Liver (tissue), 8 donors: ENCODE measurements at regions not wholly inside any gene's neighbourhood (a gene's known extent, or its start where the extent isn't known, plus 50 kb on each side); places are given as distances from the start of the nearest gene placed in this dataset.

Experiments
- DNase-seq: peaks from one replicate; pipeline ENCODE4 v3.0.0-alpha.2; 2017; ENCODE audit warnings: low spot score
- H3K27ac ChIP-seq, 2 donors: one replicate each; pipeline ENCODE4 v1.7.0; 2013; ENCODE audit warnings: inconsistent platforms in 2 of 2, low read length in 2 of 2, control low read depth in 1 of 2, low read depth in 1 of 2, mild to moderate bottlenecking in 1 of 2
- H3K27me3 ChIP-seq, 4 donors: one replicate each; pipeline versions ENCODE4 v1.6.1 to v1.7.0; 2013; ENCODE audit warnings: low read length in 3 of 4, inconsistent platforms in 1 of 4, mild to moderate bottlenecking in 1 of 4, moderate library complexity in 1 of 4; ENCODE audit not compliant: control insufficient read depth in 4 of 4, insufficient read depth in 4 of 4
- H3K36me3 ChIP-seq, 4 donors: one replicate each; pipeline versions ENCODE4 v1.6.1 to v1.7.0; 2013; ENCODE audit warnings: low read length in 3 of 4, mild to moderate bottlenecking in 3 of 4, low read depth in 1 of 4, moderate library complexity in 1 of 4; ENCODE audit not compliant: control insufficient read depth in 4 of 4, insufficient read depth in 3 of 4
- H3K4me1 ChIP-seq, 4 donors: one replicate each; pipeline versions ENCODE4 v1.6.1 to v1.7.0; 2013; ENCODE audit warnings: low read length in 3 of 4, mild to moderate bottlenecking in 3 of 4, moderate library complexity in 1 of 4; ENCODE audit not compliant: control insufficient read depth in 4 of 4, insufficient read depth in 4 of 4
- H3K4me3 ChIP-seq, 3 donors: one replicate each; pipeline versions ENCODE4 v1.6.1 to v1.7.0; 2013; ENCODE audit warnings: low read length in 3 of 3, control low read depth in 1 of 3, low read depth in 1 of 3, mild to moderate bottlenecking in 1 of 3
- H3K9ac ChIP-seq, 2 donors: one replicate each; pipeline ENCODE4 v1.7.0; 2013; ENCODE audit warnings: low read length in 2 of 2, mild to moderate bottlenecking in 2 of 2, moderate library complexity in 2 of 2, control low read depth in 1 of 2, low read depth in 1 of 2
- H3K9me3 ChIP-seq, 4 donors: one replicate each; pipeline versions ENCODE4 v1.6.1 to v1.7.0; 2013; ENCODE audit warnings: low read length in 3 of 4; ENCODE audit not compliant: control insufficient read depth in 4 of 4
- EGR1 ChIP-seq, 2 donors: IDR thresholded peaks; 2 replicates each; pipeline ENCODE4 v1.6.1; 2016 to 2018; ENCODE audit warnings: antibody characterized with exemption in 2 of 2, low read depth in 2 of 2
- FOXA1 ChIP-seq: IDR thresholded peaks from 2 replicates; pipeline ENCODE4 v1.6.1; 2016; ENCODE audit warnings: antibody characterized with exemption
- FOXA2 ChIP-seq: IDR thresholded peaks from 2 replicates; pipeline ENCODE4 v1.6.1; 2016; ENCODE audit warnings: antibody characterized with exemption
- GABPA ChIP-seq, 2 donors: IDR thresholded peaks in 1 of 2; conservative IDR thresholded peaks in 1 of 2; 2 replicates each; pipeline ENCODE4 v1.6.1; 2016; ENCODE audit warnings: antibody characterized with exemption in 2 of 2, mild to moderate bottlenecking in 1 of 2, moderate library complexity in 1 of 2
- HNF4A ChIP-seq, 2 donors: conservative IDR thresholded peaks; 2 replicates each; pipeline ENCODE4 v1.6.1; 2016; ENCODE audit warnings: antibody characterized with exemption in 2 of 2, mild to moderate bottlenecking in 2 of 2
- HNF4G ChIP-seq: IDR thresholded peaks from 2 replicates; pipeline ENCODE4 v1.6.1; 2016; ENCODE audit warnings: antibody characterized with exemption
- JUND ChIP-seq, 2 donors: IDR thresholded peaks; 2 replicates each; pipeline ENCODE4 v1.6.1; 2016; ENCODE audit warnings: antibody characterized with exemption in 2 of 2
- NR2F2 ChIP-seq: IDR thresholded peaks from 2 replicates; pipeline ENCODE4 v1.6.1; 2016; ENCODE audit warnings: antibody characterized with exemption
- RAD21 ChIP-seq, 2 donors: IDR thresholded peaks; 2 replicates each; pipeline ENCODE4 v1.6.1; 2016; ENCODE audit warnings: antibody characterized with exemption in 2 of 2, mild to moderate bottlenecking in 2 of 2
- RXRA ChIP-seq, 2 donors: IDR thresholded peaks; 2 replicates each; pipeline ENCODE4 v1.6.1; 2017 to 2018; ENCODE audit warnings: antibody characterized with exemption in 2 of 2, mild to moderate bottlenecking in 1 of 2
- SP1 ChIP-seq: IDR thresholded peaks from 2 replicates; pipeline ENCODE4 v1.6.1; 2018; ENCODE audit warnings: antibody characterized with exemption, mild to moderate bottlenecking
- TAF1 ChIP-seq: conservative IDR thresholded peaks from 2 replicates; pipeline ENCODE4 v1.6.1; 2016; ENCODE audit warnings: antibody characterized with exemption, mild to moderate bottlenecking
- YY1 ChIP-seq: IDR thresholded peaks from 2 replicates; pipeline ENCODE4 v1.6.1; 2016; ENCODE audit warnings: antibody characterized with exemption, mild to moderate bottlenecking
- WGBS: extraction: QIAGEN DNeasy Blood & Tissue Kit; methylation state at CpG from one replicate; pipeline ENCODE4 v1.1.7; 2013; 5-methylcytosine and 5-hydroxymethylcytosine counted together
- TF ChIP-seq, protein P1 (sequence below): IDR thresholded peaks from 2 replicates; pipeline ENCODE4 v1.6.1; 2016; ENCODE audit warnings: antibody characterized with exemption, mild to moderate bottlenecking
- TF ChIP-seq, protein P2 (sequence below): IDR thresholded peaks from 2 replicates; pipeline ENCODE4 v1.6.1; 2016; ENCODE audit warnings: antibody characterized with exemption
- TF ChIP-seq, protein P3 (sequence below): IDR thresholded peaks from 2 replicates; pipeline ENCODE4 v1.6.1; 2016; ENCODE audit warnings: antibody characterized with exemption
- TF ChIP-seq, protein P4 (sequence below): IDR thresholded peaks from 2 replicates; pipeline ENCODE4 v1.6.1; 2016; ENCODE audit warnings: antibody characterized with exemption
- TF ChIP-seq, protein P5 (sequence below): fragments of 150-350 bp; IDR thresholded peaks from 2 replicates; pipeline ENCODE4 v1.5.1; 2017; ENCODE audit warnings: improper control_type of control experiment, low read depth, low read length; ENCODE audit not compliant: missing input control
- donor health status: healthy.
- donor health status: healthy.
- donor health status: healthy.
- donor health status: healthy.
- donor health status: healthy.

DNA sequence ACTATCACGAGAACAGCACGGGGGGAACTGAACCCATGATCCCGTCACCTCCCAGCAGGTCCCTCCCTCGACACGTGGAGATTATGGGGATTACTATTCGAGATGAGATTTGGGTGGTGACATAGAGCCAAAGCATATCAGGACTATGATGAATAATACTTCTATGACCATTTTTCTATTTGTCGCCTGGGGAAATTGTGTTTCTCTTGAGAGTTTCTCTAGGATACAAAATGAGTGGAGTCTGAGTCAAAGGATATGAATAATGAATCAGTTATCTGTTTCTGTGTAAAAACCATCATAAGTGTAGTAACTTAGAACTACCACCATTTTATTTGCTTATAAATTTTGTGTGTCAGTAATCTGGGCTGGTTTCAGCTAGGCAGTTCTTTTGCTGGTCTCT is 533.0 kb upstream of the ARX start:
- no peaks in the 10 kb centered on the region for H3K36me3 ChIP-seq
- 80% methylated on average over 7 of the region's 7 CpGs for WGBS
- TF ChIP-seq EGR1 (IDR thresholded peaks at IDR 0.05; ENCODE audit: low read depth in 2 of 2) (no peak), RXRA (IDR thresholded peaks at IDR 0.05) (no peak)
- TF ChIP-seq, protein P1, sequence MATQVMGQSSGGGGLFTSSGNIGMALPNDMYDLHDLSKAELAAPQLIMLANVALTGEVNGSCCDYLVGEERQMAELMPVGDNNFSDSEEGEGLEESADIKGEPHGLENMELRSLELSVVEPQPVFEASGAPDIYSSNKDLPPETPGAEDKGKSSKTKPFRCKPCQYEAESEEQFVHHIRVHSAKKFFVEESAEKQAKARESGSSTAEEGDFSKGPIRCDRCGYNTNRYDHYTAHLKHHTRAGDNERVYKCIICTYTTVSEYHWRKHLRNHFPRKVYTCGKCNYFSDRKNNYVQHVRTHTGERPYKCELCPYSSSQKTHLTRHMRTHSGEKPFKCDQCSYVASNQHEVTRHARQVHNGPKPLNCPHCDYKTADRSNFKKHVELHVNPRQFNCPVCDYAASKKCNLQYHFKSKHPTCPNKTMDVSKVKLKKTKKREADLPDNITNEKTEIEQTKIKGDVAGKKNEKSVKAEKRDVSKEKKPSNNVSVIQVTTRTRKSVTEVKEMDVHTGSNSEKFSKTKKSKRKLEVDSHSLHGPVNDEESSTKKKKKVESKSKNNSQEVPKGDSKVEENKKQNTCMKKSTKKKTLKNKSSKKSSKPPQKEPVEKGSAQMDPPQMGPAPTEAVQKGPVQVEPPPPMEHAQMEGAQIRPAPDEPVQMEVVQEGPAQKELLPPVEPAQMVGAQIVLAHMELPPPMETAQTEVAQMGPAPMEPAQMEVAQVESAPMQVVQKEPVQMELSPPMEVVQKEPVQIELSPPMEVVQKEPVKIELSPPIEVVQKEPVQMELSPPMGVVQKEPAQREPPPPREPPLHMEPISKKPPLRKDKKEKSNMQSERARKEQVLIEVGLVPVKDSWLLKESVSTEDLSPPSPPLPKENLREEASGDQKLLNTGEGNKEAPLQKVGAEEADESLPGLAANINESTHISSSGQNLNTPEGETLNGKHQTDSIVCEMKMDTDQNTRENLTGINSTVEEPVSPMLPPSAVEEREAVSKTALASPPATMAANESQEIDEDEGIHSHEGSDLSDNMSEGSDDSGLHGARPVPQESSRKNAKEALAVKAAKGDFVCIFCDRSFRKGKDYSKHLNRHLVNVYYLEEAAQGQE, result no peak
- TF ChIP-seq, protein P2, sequence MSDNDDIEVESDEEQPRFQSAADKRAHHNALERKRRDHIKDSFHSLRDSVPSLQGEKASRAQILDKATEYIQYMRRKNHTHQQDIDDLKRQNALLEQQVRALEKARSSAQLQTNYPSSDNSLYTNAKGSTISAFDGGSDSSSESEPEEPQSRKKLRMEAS, result no peak
- TF ChIP-seq, protein P3, sequence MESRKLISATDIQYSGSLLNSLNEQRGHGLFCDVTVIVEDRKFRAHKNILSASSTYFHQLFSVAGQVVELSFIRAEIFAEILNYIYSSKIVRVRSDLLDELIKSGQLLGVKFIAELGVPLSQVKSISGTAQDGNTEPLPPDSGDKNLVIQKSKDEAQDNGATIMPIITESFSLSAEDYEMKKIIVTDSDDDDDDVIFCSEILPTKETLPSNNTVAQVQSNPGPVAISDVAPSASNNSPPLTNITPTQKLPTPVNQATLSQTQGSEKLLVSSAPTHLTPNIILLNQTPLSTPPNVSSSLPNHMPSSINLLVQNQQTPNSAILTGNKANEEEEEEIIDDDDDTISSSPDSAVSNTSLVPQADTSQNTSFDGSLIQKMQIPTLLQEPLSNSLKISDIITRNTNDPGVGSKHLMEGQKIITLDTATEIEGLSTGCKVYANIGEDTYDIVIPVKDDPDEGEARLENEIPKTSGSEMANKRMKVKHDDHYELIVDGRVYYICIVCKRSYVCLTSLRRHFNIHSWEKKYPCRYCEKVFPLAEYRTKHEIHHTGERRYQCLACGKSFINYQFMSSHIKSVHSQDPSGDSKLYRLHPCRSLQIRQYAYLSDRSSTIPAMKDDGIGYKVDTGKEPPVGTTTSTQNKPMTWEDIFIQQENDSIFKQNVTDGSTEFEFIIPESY, result no peak
- DNase-seq, result no peak
- no peak overlapping the region for H3K27ac ChIP-seq
- no peaks in the 10 kb centered on the region for H3K9me3 ChIP-seq
- H3K4me3 ChIP-seq, result no peak overlapping the region
- peaks cover 0 to 2% (median 0%) of the 10 kb centered on the region in 4 donors for H3K27me3 ChIP-seq
- H3K9ac ChIP-seq, result no peak overlapping the region
- no peaks in the 10 kb centered on the region for H3K4me1 ChIP-seq

DNA sequence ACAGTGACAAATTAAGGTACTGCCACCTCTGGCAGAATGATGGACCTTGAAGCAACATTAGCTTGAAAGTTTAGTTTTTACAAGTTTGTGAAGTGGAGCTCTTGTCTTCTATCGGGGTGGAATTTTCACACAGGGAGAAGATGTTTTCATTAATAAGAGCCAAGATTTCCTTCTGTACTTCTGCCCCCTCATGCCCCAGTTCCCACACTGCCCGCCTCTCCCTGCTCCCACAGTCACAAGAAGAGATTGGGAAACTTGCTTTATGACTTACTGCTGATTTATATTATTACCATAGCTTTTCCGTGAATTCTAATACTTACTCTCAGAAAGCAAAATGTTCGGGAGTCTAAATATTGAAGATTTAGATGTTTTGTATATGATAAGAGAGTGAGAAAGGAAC is 539.8 kb upstream of the ARX start:
- no peak overlapping the region for H3K9ac ChIP-seq
- H3K27me3 ChIP-seq, result no peaks in the 10 kb centered on the region
- H3K4me1 ChIP-seq, result no peaks in the 10 kb centered on the region
- no peaks in the 10 kb centered on the region for H3K36me3 ChIP-seq
- no peak overlapping the region for H3K4me3 ChIP-seq
- no peaks in the 10 kb centered on the region for H3K9me3 ChIP-seq
- 85% methylated on average over 4 of the region's 4 CpGs for WGBS
- TF ChIP-seq HNF4G (no peak), TAF1 (no peak), YY1 (no peak), HNF4A (conservative IDR thresholded peaks at IDR 0.05) (no peak), EGR1 (IDR thresholded peaks at IDR 0.05; ENCODE audit: low read depth in 2 of 2) (no peak), SP1 (no peak), FOXA2 (no peak), NR2F2 (no peak)
- TF ChIP-seq, protein P4, sequence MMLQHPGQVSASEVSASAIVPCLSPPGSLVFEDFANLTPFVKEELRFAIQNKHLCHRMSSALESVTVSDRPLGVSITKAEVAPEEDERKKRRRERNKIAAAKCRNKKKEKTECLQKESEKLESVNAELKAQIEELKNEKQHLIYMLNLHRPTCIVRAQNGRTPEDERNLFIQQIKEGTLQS, result no peak
- H3K27ac ChIP-seq, result no peak overlapping the region
- no peak for DNase-seq

DNA sequence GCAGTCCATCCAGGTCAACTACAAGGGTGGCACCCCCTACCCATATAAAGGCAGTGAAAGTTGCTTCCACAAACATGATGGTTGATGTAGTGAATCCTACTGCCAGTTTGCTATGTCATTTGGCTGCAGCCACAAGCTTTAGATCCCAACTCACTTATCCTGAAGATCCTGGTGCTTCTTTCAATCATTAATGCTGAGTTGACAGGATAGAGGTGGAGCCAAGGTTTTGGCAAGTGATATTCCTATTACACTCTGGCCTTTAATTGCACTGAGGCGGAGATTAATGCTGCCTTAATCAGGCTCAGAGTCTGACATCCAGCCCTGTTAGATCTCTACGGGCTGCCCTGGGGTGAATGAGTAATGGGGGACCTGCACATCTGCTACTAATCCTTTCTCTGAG is 542.4 kb upstream of the ARX start:
- Histone ChIP-seq H3K9ac (no peak overlapping the region), H3K27ac (no peak overlapping the region), H3K4me1 (no peaks in the 10 kb centered on the region), H3K27me3 (no peaks in the 10 kb centered on the region), H3K9me3 (no peaks in the 10 kb centered on the region), H3K4me3 (no peak overlapping the region), H3K36me3 (no peaks in the 10 kb centered on the region)
- DNase-seq, result no peak
- 84% methylated on average over 2 of the region's 2 CpGs for WGBS
- TF ChIP-seq GABPA (IDR thresholded peaks at IDR 0.05 in 1 of 2, conservative IDR thresholded peaks at IDR 0.05 in 1 of 2) (no peak), FOXA1 (no peak), RXRA (IDR thresholded peaks at IDR 0.05) (no peak), YY1 (no peak), RAD21 (IDR thresholded peaks at IDR 0.05) (no peak), HNF4A (conservative IDR thresholded peaks at IDR 0.05) (no peak), TAF1 (no peak), JUND (IDR thresholded peaks at IDR 0.05) (no peak), SP1 (no peak)
- TF ChIP-seq, protein P3, result no peak
- TF ChIP-seq, protein P5, sequence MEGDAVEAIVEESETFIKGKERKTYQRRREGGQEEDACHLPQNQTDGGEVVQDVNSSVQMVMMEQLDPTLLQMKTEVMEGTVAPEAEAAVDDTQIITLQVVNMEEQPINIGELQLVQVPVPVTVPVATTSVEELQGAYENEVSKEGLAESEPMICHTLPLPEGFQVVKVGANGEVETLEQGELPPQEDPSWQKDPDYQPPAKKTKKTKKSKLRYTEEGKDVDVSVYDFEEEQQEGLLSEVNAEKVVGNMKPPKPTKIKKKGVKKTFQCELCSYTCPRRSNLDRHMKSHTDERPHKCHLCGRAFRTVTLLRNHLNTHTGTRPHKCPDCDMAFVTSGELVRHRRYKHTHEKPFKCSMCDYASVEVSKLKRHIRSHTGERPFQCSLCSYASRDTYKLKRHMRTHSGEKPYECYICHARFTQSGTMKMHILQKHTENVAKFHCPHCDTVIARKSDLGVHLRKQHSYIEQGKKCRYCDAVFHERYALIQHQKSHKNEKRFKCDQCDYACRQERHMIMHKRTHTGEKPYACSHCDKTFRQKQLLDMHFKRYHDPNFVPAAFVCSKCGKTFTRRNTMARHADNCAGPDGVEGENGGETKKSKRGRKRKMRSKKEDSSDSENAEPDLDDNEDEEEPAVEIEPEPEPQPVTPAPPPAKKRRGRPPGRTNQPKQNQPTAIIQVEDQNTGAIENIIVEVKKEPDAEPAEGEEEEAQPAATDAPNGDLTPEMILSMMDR, result no peak
